ENCODE measurements at regions not wholly inside any gene's neighbourhood (a gene's known extent, or its start where the extent isn't known, plus 50 kb on each side); places are given as distances from the start of the nearest gene placed in this dataset.
A peak's percentile ranks its signal among the peaks of the same experiment; 100 is the strongest.

DNA sequence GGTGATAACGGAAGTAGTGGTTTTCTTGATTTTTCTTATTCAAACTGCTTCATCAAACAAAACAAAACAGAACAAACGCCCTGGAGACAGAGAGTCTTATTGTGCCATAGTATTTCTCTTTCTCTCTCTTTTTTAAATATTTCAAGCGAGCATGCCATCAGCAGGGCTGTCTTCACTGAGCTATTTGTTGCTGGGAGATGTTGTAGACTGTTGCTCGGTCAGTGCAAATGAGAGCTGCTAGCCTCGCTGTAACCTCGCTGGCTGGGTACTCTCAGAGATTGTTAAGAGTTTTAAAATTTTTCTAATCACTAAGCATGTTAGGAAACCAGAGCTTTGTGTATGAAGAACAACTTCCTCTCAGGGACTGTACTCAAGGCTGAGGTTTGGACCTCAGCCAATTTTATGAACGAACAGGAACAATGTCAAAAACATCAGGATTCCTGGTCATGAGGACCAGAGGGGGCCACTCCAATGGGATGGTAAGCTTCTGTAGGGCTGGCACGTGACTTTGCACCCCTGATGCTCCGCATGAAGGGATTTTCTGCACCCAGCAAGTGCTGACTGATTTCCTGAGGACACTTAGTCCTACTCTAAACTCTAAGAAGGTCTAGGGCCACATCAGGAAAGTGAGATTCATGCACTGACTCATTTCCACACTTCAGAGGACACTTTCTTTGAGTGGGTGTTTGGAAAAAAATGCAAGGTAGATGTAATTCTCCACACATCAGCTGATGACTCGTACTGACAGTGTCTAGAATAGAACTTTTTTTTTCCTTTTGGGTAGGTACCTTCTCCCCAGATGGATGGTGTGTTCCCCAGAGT lies 59.8 kb upstream of the IL1R1 start:
- H3K9me3 ChIP-seq, result no peaks in the 10 kb centered on the region
- peak overlapping the region in 6 of 10 donors; percentile 3 to 21 (median 5) for H3K4me3 ChIP-seq
- DNase-seq (peak in 1 of 2 donors; percentile 47), ATAC-seq (peak; percentile 74 to 94 (median 87))
- TF ChIP-seq, protein P1, sequence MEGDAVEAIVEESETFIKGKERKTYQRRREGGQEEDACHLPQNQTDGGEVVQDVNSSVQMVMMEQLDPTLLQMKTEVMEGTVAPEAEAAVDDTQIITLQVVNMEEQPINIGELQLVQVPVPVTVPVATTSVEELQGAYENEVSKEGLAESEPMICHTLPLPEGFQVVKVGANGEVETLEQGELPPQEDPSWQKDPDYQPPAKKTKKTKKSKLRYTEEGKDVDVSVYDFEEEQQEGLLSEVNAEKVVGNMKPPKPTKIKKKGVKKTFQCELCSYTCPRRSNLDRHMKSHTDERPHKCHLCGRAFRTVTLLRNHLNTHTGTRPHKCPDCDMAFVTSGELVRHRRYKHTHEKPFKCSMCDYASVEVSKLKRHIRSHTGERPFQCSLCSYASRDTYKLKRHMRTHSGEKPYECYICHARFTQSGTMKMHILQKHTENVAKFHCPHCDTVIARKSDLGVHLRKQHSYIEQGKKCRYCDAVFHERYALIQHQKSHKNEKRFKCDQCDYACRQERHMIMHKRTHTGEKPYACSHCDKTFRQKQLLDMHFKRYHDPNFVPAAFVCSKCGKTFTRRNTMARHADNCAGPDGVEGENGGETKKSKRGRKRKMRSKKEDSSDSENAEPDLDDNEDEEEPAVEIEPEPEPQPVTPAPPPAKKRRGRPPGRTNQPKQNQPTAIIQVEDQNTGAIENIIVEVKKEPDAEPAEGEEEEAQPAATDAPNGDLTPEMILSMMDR (IDR thresholded peaks at IDR 0.05), result no peak
- H3K27ac ChIP-seq, result peak overlapping the region in 9 of 10 donors; percentile 9 to 81 (median 63)
- H3K27me3 ChIP-seq, result no peaks in the 10 kb centered on the region
- H3K4me1 ChIP-seq, result peaks cover 0 to 30% (median 16%) of the 10 kb centered on the region in 9 donors
- 38 to 53% methylated on average over 10 of the region's 10 CpGs for WGBS, 2 donors
- intact Hi-C loops (cut with DNase I), result loop anchor here in 1 of 10 donors (10.0 kb wide), 1 partner anchor 62 kb away; the partner anchor contains the start of gene IL1R1
- no peaks in the 10 kb centered on the region for H3K36me3 ChIP-seq

DNA sequence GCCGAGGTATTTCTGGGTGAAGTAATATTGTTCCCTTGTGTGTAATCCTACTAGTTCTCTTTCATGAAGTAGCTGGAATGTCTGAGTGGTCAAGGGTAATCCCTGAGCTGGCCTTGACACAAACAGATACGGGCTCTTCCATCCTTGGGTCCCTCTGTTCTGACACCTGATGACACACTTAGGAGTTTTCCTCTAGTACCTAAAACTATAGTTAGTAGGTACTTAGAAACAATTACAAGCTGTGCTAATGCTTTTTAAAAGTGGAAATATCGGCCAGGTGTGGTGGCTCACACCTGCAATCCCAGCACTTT lies 59.2 kb upstream of the IL1R1 start:
- DNase-seq (no peak), ATAC-seq (peak in 2 of 8 donors; percentile 24 to 29)
- intact Hi-C loops (cut with DNase I), result loop anchor here in 1 of 10 donors (10.0 kb wide), 1 partner anchor 61 kb away; the partner anchor contains the start of gene IL1R1
- TF ChIP-seq, protein P1 (IDR thresholded peaks at IDR 0.05), result no peak
- 92 to 93% methylated on average over 3 of the region's 3 CpGs for WGBS, 2 donors
- H3K4me3 ChIP-seq, result no peak overlapping the region
- H3K4me1 ChIP-seq, result peaks cover 0 to 30% (median 16%) of the 10 kb centered on the region in 9 donors
- H3K36me3 ChIP-seq, result no peaks in the 10 kb centered on the region
- no peaks in the 10 kb centered on the region for H3K9me3 ChIP-seq
- H3K27ac ChIP-seq, result peak overlapping the region in 6 of 10 donors; percentile 9 to 81 (median 70)
- no peaks in the 10 kb centered on the region for H3K27me3 ChIP-seq

DNA sequence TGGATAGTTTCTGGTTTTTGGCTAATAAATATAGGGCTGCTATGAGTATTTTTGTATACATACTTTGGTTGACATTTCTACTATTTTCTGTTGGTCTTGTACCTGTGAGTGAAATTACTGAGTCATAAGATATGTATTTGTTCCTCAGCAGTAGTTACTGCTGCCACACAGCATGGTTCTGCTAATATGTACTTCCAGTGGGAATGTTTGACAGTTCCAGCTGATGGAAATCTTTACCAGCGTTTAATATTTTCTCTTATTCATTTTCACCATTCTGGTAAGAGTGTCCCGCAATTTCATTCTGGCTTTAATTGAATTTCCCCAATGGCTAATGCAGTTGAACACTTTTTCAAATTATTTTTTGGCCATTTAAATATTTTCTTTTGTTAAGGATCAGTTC lies 57.9 kb upstream of the IL1R1 start:
- H3K36me3 ChIP-seq, result no peaks in the 10 kb centered on the region
- intact Hi-C loops (cut with DNase I), result loop anchor here in 1 of 10 donors (10.0 kb wide), 1 partner anchor 60 kb away; the partner anchor contains the start of gene IL1R1
- H3K27me3 ChIP-seq, result no peaks in the 10 kb centered on the region
- ATAC-seq (no peak), DNase-seq (no peak)
- WGBS, 2 donors, result 72 to 73% methylated on average over 2 of the region's 2 CpGs
- no peak overlapping the region for H3K27ac ChIP-seq
- TF ChIP-seq, protein P1 (IDR thresholded peaks at IDR 0.05), result no peak
- H3K9me3 ChIP-seq, result no peaks in the 10 kb centered on the region
- no peak overlapping the region for H3K4me3 ChIP-seq
- peaks cover 0 to 30% (median 16%) of the 10 kb centered on the region in 9 donors for H3K4me1 ChIP-seq

DNA sequence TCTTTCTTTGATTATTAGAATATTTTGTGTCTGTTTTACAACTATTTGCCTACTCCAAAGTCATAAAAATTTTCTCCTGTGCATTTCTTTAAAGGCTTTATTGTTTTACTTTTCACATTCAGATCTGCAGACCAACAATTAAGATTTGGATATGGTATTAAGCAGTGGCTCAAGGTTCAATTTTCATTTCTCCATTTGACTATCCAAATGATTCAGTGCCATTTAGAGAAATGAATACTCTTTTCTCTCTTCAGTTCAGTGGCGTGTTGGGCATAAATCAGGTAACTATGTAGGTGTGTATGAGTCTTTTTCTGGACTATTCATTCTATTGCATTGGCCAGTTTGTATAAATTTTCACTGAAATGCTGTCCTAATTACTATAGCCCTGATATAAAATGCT lies 57.3 kb upstream of the IL1R1 start:
- intact Hi-C loops (cut with DNase I), result loop anchor here in 1 of 10 donors (10.0 kb wide), 1 partner anchor 60 kb away; the partner anchor contains the start of gene IL1R1
- H3K4me3 ChIP-seq, result no peak overlapping the region
- no peak overlapping the region for H3K27ac ChIP-seq
- peaks cover 0 to 30% (median 16%) of the 10 kb centered on the region in 9 donors for H3K4me1 ChIP-seq
- TF ChIP-seq, protein P1 (IDR thresholded peaks at IDR 0.05), result no peak
- no peak for DNase-seq
- peaks cover 0 to 4% (median 0%) of the 10 kb centered on the region in 11 donors for H3K9me3 ChIP-seq
- 91 to 97% methylated on average over 1 of the region's 1 CpG for WGBS, 2 donors
- H3K27me3 ChIP-seq, result no peaks in the 10 kb centered on the region
- ATAC-seq, result no peak
- no peaks in the 10 kb centered on the region for H3K36me3 ChIP-seq
